ENCODE measurements at regions not wholly inside any gene's neighbourhood (a gene's known extent, or its start where the extent isn't known, plus 50 kb on each side); places are given as distances from the start of the nearest gene placed in this dataset.

DNA sequence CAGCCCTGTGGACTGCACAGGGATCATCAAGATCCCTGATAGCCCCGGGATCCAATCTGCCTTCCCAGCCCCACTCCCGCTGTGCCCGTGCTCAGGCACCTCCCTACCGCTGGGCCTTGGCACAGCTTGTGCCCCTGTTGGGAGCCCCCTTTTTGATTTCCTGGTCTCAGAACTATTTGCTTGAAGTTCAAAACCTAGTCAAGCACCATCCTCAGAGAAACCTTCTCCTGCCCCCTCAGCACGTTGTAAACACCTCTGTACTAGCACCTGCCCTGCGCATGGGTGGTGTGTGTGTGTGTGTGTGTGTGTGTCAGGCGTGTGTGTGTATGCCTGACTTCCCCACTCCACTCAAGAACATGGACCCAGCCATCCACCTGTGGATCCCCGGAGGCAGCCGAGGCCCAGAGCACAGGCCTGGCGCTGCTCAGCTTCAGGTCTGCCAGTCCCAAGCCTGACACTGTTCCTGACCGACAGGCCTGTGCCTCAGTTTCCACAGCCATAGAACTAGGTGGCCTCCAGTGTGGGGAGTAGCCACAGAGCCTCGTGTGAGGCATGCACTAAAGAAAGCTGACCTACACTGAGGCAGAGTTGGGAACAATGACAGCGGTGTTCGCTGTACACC lies 65.5 kb downstream of the ADRA2C start:
- no peak for DNase-seq (ENCODE audit: low spot score)

DNA sequence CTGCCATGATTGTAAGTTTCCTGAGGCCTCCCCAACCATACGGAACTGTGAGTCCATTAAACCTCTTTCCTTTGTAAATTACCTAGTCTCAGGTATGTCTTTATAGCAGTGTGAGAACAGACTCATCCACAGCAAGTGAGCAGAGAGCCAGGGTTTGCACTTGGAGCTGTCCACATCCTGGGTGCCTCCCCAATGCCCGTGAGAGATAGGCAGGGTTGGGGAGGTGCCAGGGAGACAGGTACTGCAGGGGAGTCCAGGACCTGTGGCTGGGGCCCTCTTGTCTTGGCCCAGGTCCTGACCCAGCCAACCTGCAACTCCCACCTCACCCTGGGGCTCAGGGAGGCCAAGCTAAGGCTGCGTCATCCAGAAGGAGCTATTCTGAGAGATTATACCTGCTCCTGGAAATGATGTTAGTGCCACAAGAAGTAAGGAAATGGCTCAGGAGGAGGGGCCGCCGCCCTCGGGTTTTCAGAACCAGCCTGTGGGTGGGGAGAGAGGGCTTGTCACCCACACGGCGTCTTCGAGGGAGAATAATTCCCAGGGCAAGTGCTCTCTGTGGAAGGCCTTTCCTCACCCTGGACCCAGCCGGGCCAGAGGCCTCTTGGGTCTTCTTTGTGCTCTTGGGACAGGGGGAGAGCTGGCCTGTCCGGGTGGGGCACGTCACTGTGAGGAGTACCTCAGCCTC lies 66.5 kb downstream of the ADRA2C start:
- no peak for DNase-seq (ENCODE audit: low spot score)

DNA sequence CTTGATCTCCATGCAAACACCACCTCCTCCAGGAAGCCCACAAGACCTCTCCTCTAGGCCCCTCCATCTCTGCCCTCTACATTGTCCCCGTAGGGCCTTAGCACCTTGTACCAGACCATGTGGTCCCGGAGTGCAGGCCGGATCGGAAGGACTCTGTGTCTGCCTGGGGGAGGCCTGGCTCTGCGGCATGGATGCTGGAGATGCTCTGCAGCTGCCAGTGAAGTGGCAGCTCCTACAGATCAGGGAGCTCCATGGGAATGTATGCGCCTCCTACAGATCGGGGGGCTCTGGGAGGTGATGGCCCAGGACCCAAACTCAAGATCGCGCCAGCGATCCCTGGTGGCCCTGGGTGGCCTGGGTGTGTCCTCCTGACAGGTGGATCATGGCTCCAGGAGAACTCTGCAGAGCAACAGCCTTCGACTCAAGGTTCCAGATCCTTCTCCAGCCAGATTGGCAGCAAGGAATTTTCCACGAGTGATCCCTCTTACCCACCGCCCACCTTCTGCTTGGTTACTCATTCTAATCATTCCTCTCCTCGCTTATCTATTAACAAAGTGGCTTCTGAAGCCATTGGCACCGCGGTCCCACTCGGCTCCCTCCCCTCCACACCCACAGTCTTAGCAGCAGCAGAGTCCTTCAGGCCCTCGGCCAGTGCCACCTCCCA lies 67.3 kb downstream of the ADRA2C start:
- DNase-seq (ENCODE audit: low spot score) = no peak

GRCh38 chr4:3834186-3834662 lies 68.0 kb downstream of the ADRA2C start:
- no peak for DNase-seq (ENCODE audit: low spot score)

GRCh38 chr4:3834663-3835521 lies 68.7 kb downstream of the ADRA2C start:
- no peak for DNase-seq (ENCODE audit: low spot score)

GRCh38 chr4:3835527-3836405 lies 69.6 kb downstream of the ADRA2C start:
- DNase-seq (ENCODE audit: low spot score) = no peak

- no peak for DNase-seq (ENCODE audit: low spot score)
Measured at GRCh38 chr4:3836406-3836755, 70.2 kb downstream of the ADRA2C start.

DNA sequence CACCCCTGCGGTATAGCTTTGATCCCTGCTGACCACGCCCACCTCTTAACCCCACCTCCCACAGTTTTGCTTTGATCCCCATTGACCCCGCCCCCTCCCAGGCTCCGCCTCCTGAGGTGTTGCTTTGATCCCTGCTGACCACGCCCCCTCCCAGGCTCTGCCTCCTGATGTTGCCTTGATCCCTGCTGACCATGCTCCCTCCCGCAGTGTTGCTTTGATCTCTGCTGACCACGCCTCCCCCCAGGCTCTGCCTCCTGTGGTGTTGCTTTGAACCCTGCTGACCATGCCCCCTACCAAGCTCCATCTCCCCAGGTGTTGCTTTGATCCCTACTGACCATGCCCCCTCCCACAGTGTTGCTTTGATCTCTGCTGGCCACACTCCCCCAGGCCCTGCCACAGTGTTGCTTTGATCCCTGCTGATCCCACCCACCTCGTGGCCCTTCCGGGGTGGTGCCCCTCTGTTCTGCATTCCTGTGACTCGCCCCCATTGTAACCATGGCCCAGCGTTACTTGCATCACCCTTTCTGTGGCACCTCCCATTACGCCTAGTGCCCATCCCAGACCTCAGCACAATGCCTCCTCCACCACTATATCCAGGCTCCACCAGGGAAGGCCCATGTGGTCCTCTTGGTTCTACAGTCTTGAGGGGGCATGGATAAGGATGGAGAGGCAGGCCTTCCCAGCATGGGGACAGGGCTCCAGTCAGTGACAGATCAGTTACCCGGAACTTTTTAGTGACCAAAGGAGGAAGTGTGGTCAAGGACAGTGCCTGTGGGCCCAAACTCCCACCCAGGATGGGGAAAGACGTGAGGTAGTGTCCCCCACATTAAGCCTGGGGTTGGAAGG lies 70.8 kb downstream of the ADRA2C start:
- DNase-seq (ENCODE audit: low spot score) = peak; percentile 23

GRCh38 chr4:3838437-3839380 lies 72.5 kb downstream of the ADRA2C start:
- DNase-seq (ENCODE audit: low spot score) = no peak

DNA sequence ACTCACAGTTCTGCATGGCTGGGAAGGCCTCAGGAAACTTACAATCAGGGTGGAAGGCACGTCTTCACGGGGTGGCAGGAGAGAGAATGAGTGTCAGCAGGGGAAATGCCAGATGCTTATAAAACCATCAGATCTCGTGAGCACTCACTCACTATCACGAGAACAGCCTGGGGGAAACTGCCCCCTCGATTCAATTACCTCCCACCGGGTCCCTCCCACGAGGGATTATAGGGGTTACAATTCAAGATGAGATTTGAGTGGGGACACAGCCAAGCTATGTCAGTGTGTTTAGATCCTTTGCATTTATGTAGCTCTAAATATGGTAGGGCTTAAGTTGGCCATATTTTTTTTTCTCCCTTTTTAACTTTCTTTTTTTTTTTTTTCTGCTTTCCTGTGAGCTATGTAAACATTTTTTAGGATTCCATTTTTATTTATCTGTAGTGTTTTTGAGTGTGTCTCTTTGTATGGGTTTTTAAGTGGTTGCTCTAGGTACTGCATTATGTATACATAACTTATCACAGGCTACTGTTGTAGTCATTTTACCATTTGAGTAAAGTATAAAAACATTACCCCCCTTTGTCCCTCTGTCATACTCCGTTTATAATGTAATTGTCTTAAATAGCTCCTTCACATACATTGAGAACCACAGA lies 79.0 kb downstream of the ADRA2C start:
- no peak for DNase-seq (ENCODE audit: low spot score)

- no peak for DNase-seq (ENCODE audit: low spot score)
Measured at GRCh38 chr4:3845744-3846429, 79.7 kb downstream of the ADRA2C start.

- no peak for DNase-seq (ENCODE audit: low spot score)
Measured at GRCh38 chr4:3847211-3847940, 81.2 kb downstream of the ADRA2C start.

- DNase-seq (ENCODE audit: low spot score) = no peak
Measured at GRCh38 chr4:3848323-3848722, 82.1 kb downstream of the ADRA2C start.

- no peak for DNase-seq (ENCODE audit: low spot score)
Measured at GRCh38 chr4:3849140-3849539, 83.0 kb downstream of the ADRA2C start.

- DNase-seq (ENCODE audit: low spot score) = no peak
Measured at GRCh38 chr4:3850128-3850527, 83.9 kb downstream of the ADRA2C start.

GRCh38 chr4:3851211-3851610 lies 85.0 kb downstream of the ADRA2C start:
- no peak for DNase-seq (ENCODE audit: low spot score)

DNA sequence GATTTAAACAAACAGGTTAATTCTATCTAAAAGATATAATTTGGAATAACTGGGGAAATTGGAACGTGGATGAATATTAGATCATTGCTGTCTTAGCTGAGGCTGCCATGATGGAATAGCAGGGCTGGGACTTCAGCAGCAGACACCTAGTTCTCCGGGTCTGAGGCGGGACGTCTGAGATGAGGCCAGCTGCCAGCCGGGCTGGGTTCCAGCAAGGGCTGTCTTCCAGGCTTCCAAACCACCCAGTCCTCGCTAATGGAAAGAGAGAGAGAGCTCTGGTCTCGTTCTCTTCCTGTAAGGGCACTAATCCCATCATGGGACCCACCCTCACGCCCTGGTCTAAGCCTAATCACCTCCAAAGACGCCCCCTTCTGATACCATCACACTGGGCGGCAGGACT lies 85.7 kb downstream of the ADRA2C start:
- DNase-seq (ENCODE audit: low spot score) = no peak

- DNase-seq (ENCODE audit: low spot score) = no peak
Measured at GRCh38 chr4:3852309-3852708, 86.1 kb downstream of the ADRA2C start.
